ENCODE measurements at regions not wholly inside any gene's neighbourhood (a gene's known extent, or its start where the extent isn't known, plus 50 kb on each side); places are given as distances from the start of the nearest gene placed in this dataset.

- Histone ChIP-seq H3K36me3 (no peaks in the 10 kb centered on the region), H3K27ac (peak overlapping the region; percentile 76 to 79), H3K9me3 (no peaks in the 10 kb centered on the region), H3K4me3 (no peak overlapping the region), H3K4me1 (no peaks in the 10 kb centered on the region), H3K27me3 (no peaks in the 10 kb centered on the region)
- TF ChIP-seq, protein P1, sequence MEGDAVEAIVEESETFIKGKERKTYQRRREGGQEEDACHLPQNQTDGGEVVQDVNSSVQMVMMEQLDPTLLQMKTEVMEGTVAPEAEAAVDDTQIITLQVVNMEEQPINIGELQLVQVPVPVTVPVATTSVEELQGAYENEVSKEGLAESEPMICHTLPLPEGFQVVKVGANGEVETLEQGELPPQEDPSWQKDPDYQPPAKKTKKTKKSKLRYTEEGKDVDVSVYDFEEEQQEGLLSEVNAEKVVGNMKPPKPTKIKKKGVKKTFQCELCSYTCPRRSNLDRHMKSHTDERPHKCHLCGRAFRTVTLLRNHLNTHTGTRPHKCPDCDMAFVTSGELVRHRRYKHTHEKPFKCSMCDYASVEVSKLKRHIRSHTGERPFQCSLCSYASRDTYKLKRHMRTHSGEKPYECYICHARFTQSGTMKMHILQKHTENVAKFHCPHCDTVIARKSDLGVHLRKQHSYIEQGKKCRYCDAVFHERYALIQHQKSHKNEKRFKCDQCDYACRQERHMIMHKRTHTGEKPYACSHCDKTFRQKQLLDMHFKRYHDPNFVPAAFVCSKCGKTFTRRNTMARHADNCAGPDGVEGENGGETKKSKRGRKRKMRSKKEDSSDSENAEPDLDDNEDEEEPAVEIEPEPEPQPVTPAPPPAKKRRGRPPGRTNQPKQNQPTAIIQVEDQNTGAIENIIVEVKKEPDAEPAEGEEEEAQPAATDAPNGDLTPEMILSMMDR (IDR thresholded peaks at IDR 0.05) = no peak
- TF ChIP-seq POLR2A (IDR thresholded peaks at IDR 0.05) (no peak), POLR2AphosphoS5 (IDR thresholded peaks at IDR 0.05) (no peak)
- intact Hi-C loops (cut with DNase I; ENCODE audit: low total_unique reads) = no loop called here
- DNase-seq (ENCODE audit: low spot score in 2 of 2) = no peak
Observed at GRCh38 chr10:62993121-62993520, 140.0 kb upstream of the NRBF2 start.

DNA sequence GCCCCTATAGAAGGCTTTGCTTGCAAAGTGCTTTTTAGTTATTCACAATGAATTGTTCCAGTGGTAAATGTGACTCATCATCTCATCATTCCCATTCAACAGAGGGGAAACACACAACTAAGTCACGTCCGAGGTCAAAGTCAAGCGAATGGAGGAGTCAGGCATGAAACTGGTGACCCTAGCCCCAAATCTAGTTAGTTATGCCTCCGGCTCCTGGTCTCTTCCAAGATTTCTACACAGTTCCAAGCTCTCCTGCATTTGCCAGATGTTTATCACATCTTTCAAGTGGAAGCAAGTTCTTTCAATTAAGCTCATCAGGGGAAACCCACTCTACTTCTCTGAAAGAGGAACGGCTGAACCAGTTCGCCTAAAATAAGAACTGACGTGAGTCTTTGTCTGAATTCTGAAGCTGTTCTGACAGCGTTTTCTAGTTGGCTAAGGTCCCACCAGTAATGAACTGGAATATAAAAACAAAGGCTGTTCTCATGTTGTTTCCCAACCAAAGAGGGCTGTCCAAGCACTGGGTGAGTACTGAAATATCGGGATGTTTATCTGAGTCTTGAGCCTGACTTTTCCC is 140.9 kb upstream of the NRBF2 start:
- intact Hi-C loops (cut with DNase I; ENCODE audit: low total_unique reads) = no loop called here
- DNase-seq (ENCODE audit: low spot score in 2 of 2) = peak in 1 of 2 donors; percentile 18

GRCh38 chr10:62990126-62990525 is 143.0 kb upstream of the NRBF2 start:
- intact Hi-C loops (cut with DNase I; ENCODE audit: low total_unique reads) = no loop called here
- H3K4me3 ChIP-seq = no peak overlapping the region
- no peaks in the 10 kb centered on the region for H3K9me3 ChIP-seq
- TF ChIP-seq POLR2AphosphoS5 (IDR thresholded peaks at IDR 0.05) (no peak), POLR2A (IDR thresholded peaks at IDR 0.05) (no peak)
- TF ChIP-seq, protein P1 (IDR thresholded peaks at IDR 0.05) = no peak
- H3K4me1 ChIP-seq = no peaks in the 10 kb centered on the region
- DNase-seq (ENCODE audit: low spot score in 2 of 2) = no peak
- H3K27me3 ChIP-seq = no peaks in the 10 kb centered on the region
- H3K36me3 ChIP-seq = no peaks in the 10 kb centered on the region
- no peak overlapping the region for H3K27ac ChIP-seq

More for the DNA sequence above, 140.9 kb upstream of the NRBF2 start:
- Histone ChIP-seq H3K27ac (peak overlapping the region; percentile 76 to 79), H3K4me1 (no peaks in the 10 kb centered on the region), H3K27me3 (no peaks in the 10 kb centered on the region), H3K4me3 (peak overlapping the region in 1 of 3 donors; percentile 33), H3K36me3 (no peaks in the 10 kb centered on the region), H3K9me3 (no peaks in the 10 kb centered on the region)
- no peak for TF ChIP-seq POLR2A (IDR thresholded peaks at IDR 0.05)
- TF ChIP-seq, protein P1 (IDR thresholded peaks at IDR 0.05) = no peak
- peak in 1 of 3 donors; percentile 16 for TF ChIP-seq POLR2AphosphoS5 (IDR thresholded peaks at IDR 0.05)

- no peaks in the 10 kb centered on the region for H3K27me3 ChIP-seq
Observed at GRCh38 chr10:62985807-62986600, 147.1 kb upstream of the NRBF2 start.

More at GRCh38 chr10:62985807-62986600, 147.1 kb upstream of the NRBF2 start:
- Histone ChIP-seq H3K4me3 (no peak overlapping the region), H3K36me3 (no peaks in the 10 kb centered on the region), H3K4me1 (no peaks in the 10 kb centered on the region), H3K9me3 (no peaks in the 10 kb centered on the region), H3K27ac (no peak overlapping the region)
- intact Hi-C loops (cut with DNase I; ENCODE audit: low total_unique reads) = no loop called here
- DNase-seq (ENCODE audit: low spot score in 2 of 2) = no peak
- TF ChIP-seq POLR2AphosphoS5 (IDR thresholded peaks at IDR 0.05) (no peak), POLR2A (IDR thresholded peaks at IDR 0.05) (no peak)
- TF ChIP-seq, protein P1 (IDR thresholded peaks at IDR 0.05) = no peak
